GM23338 (cell line): ENCODE measurements at regions not wholly inside any gene's neighbourhood (a gene's known extent, or its start where the extent isn't known, plus 50 kb on each side); places are given as distances from the start of the nearest gene placed in this dataset.

Experiments used
- EZH2 ChIP-seq: fragments of 200-600 bp; sonication (generic); IDR thresholded peaks from one replicate; pipeline ENCODE4 v1.8.0; 2017; ENCODE audit warnings: antibody characterized with exemption, mild to moderate bottlenecking, low read depth; ENCODE audit not compliant: unreplicated experiment
- EZH2phosphoT487 ChIP-seq: fragments of 200-600 bp; sonication (generic); IDR thresholded peaks from one replicate; pipeline ENCODE4 v1.8.1; 2018; ENCODE audit warnings: antibody characterized with exemption; ENCODE audit not compliant: unreplicated experiment
- NANOG ChIP-seq: IDR thresholded peaks from 2 replicates; pipeline ENCODE4 v1.6.1; 2016; ENCODE audit warnings: antibody characterized with exemption, borderline replicate concordance
- POLR2AphosphoS5 ChIP-seq: IDR thresholded peaks from 2 replicates; pipeline ENCODE4 v1.6.1; 2016; ENCODE audit warnings: antibody characterized with exemption, low read depth
- REST ChIP-seq: IDR thresholded peaks from one replicate; pipeline ENCODE4 v1.6.1; 2018; ENCODE audit warnings: antibody characterized with exemption; ENCODE audit not compliant: unreplicated experiment
- TF ChIP-seq, protein P1 (sequence below), 2 experiments: fragments of 200-600 bp in 1 of 2; sonication (generic) in 1 of 2; conservative IDR thresholded peaks; 2 replicates each; pipeline versions ENCODE4 v1.5.1 to v1.6.1; 2016 to 2017; ENCODE audit warnings: antibody characterized with exemption in 2 of 2, low read depth in 2 of 2, mild to moderate bottlenecking in 2 of 2, moderate library complexity in 1 of 2

DNA sequence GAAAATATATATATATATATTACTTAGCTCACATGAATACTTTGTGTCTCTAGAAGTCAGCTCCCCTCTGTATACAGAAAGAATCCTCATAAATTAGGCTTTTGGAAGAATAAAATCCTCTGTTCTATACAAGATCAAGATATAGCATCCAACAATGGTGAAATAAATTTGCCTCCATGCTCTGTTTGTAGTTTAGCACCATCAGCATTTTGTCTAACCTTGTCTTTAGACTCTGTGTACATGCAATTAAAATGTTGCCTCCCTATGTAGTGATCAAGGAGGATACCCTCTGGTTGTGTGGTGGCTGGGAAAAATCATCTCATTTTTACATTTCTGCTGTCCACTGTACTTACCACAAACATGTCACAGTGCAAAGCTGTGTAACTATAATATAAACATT lies 189.7 kb downstream of the C7orf25 start:
- no peak for TF ChIP-seq EZH2
- no peak for TF ChIP-seq POLR2AphosphoS5
- TF ChIP-seq, protein P1, sequence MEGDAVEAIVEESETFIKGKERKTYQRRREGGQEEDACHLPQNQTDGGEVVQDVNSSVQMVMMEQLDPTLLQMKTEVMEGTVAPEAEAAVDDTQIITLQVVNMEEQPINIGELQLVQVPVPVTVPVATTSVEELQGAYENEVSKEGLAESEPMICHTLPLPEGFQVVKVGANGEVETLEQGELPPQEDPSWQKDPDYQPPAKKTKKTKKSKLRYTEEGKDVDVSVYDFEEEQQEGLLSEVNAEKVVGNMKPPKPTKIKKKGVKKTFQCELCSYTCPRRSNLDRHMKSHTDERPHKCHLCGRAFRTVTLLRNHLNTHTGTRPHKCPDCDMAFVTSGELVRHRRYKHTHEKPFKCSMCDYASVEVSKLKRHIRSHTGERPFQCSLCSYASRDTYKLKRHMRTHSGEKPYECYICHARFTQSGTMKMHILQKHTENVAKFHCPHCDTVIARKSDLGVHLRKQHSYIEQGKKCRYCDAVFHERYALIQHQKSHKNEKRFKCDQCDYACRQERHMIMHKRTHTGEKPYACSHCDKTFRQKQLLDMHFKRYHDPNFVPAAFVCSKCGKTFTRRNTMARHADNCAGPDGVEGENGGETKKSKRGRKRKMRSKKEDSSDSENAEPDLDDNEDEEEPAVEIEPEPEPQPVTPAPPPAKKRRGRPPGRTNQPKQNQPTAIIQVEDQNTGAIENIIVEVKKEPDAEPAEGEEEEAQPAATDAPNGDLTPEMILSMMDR (conservative IDR thresholded peaks at IDR 0.05; ENCODE audit: low read depth in 2 of 2) = no peak
- TF ChIP-seq NANOG = no peak
- TF ChIP-seq EZH2phosphoT487 = no peak
- TF ChIP-seq REST = no peak
